ENCODE measurements at regions not wholly inside any gene's neighbourhood (a gene's known extent, or its start where the extent isn't known, plus 50 kb on each side); places are given as distances from the start of the nearest gene placed in this dataset.

- Mint-ChIP-seq H3K4me3 (ENCODE audit: unreplicated experiment) (no peak overlapping the region), H3K4me1 (ENCODE audit: insufficient read depth, unreplicated experiment) (no peaks in the 10 kb centered on the region), H3K36me3 (ENCODE audit: insufficient read depth, unreplicated experiment) (no peaks in the 10 kb centered on the region), H3K27ac (ENCODE audit: low read depth, unreplicated experiment) (no peak overlapping the region), H3K9me3 (ENCODE audit: unreplicated experiment) (no peaks in the 10 kb centered on the region), H3K27me3 (ENCODE audit: insufficient read depth, unreplicated experiment) (no peaks in the 10 kb centered on the region)
- ChIA-PET CTCF (interaction anchor here (0.8 to 1.7 kb wide), 3 partner anchors 16 to 629 kb away, joined by 3 to 9 read pairs (median 3); no protein-coding TSS in a partner anchor), POLR2A (no interaction called here)
- BruUV-seq (replicated peaks) = no TSS peak
- no peak for DNase-seq (ENCODE audit: unreplicated experiment)
- intact Hi-C loops (cut with micrococcal nuclease) = no loop called here
- TF ChIP-seq CTCF (IDR thresholded peaks at IDR 0.05; ENCODE audit: unreplicated experiment) = no peak
These were observed 640.4 kb downstream of the LMO4 start for GRCh38 chr1:87969040-87969439.

GRCh38 chr1:87972811-87973210 is 644.1 kb downstream of the LMO4 start:
- intact Hi-C loops (cut with micrococcal nuclease) = no loop called here
- POLR2A ChIA-PET = interaction anchor here (0.7 kb wide), 1 partner anchor 71 kb away, joined by 3 read pairs; no protein-coding TSS in a partner anchor
- TF ChIP-seq CTCF (IDR thresholded peaks at IDR 0.05; ENCODE audit: unreplicated experiment) = no peak
- BruUV-seq (replicated peaks) = no TSS peak
- no peak for DNase-seq (ENCODE audit: unreplicated experiment)
- Mint-ChIP-seq H3K27ac (ENCODE audit: low read depth, unreplicated experiment) (no peak overlapping the region), H3K4me3 (ENCODE audit: unreplicated experiment) (no peak overlapping the region), H3K4me1 (ENCODE audit: insufficient read depth, unreplicated experiment) (no peaks in the 10 kb centered on the region), H3K36me3 (ENCODE audit: insufficient read depth, unreplicated experiment) (no peaks in the 10 kb centered on the region), H3K9me3 (ENCODE audit: unreplicated experiment) (no peaks in the 10 kb centered on the region), H3K27me3 (ENCODE audit: insufficient read depth, unreplicated experiment) (no peaks in the 10 kb centered on the region)
- CTCF ChIA-PET = interaction anchor here (0.9 to 1.1 kb wide), 2 partner anchors 14 to 19 kb away, joined by 3 to 4 read pairs; no protein-coding TSS in a partner anchor

- no peak for DNase-seq (ENCODE audit: unreplicated experiment)
- no peaks in the 10 kb centered on the region for H3K9me3 Mint-ChIP-seq (ENCODE audit: unreplicated experiment)
- no peak overlapping the region for H3K4me3 Mint-ChIP-seq (ENCODE audit: unreplicated experiment)
- no peaks in the 10 kb centered on the region for H3K27me3 Mint-ChIP-seq (ENCODE audit: insufficient read depth, unreplicated experiment)
- no peak overlapping the region for H3K27ac Mint-ChIP-seq (ENCODE audit: low read depth, unreplicated experiment)
- TF ChIP-seq CTCF (IDR thresholded peaks at IDR 0.05; ENCODE audit: unreplicated experiment) = no peak
- no peaks in the 10 kb centered on the region for H3K4me1 Mint-ChIP-seq (ENCODE audit: insufficient read depth, unreplicated experiment)
- no peaks in the 10 kb centered on the region for H3K36me3 Mint-ChIP-seq (ENCODE audit: insufficient read depth, unreplicated experiment)
- BruUV-seq (replicated peaks) = no TSS peak
- POLR2A ChIA-PET = no interaction called here
- intact Hi-C loops (cut with micrococcal nuclease) = no loop called here
- CTCF ChIA-PET = no interaction called here
These were observed 645.2 kb downstream of the LMO4 start for GRCh38 chr1:87973896-87974295.

- intact Hi-C loops (cut with micrococcal nuclease) = no loop called here
- TF ChIP-seq CTCF (IDR thresholded peaks at IDR 0.05; ENCODE audit: unreplicated experiment) = no peak
- no peak overlapping the region for H3K4me3 Mint-ChIP-seq (ENCODE audit: unreplicated experiment)
- CTCF ChIA-PET = interaction anchor here (0.6 to 2.2 kb wide), 5 partner anchors 9 to 683 kb away, joined by 3 to 11 read pairs (median 5); no protein-coding TSS in a partner anchor
- H3K27ac Mint-ChIP-seq (ENCODE audit: low read depth, unreplicated experiment) = no peak overlapping the region
- no peaks in the 10 kb centered on the region for H3K9me3 Mint-ChIP-seq (ENCODE audit: unreplicated experiment)
- H3K36me3 Mint-ChIP-seq (ENCODE audit: insufficient read depth, unreplicated experiment) = no peaks in the 10 kb centered on the region
- no peak for DNase-seq (ENCODE audit: unreplicated experiment)
- peaks cover 6% of the 10 kb centered on the region for H3K4me1 Mint-ChIP-seq (ENCODE audit: insufficient read depth, unreplicated experiment)
- POLR2A ChIA-PET = no interaction called here
- no TSS peak for BruUV-seq (replicated peaks)
- H3K27me3 Mint-ChIP-seq (ENCODE audit: insufficient read depth, unreplicated experiment) = no peaks in the 10 kb centered on the region
These were observed 647.6 kb downstream of the LMO4 start for GRCh38 chr1:87976316-87976715.

All from MCF 10A (cell line).